Keratinocyte (primary cell): ENCODE measurements at regions not wholly inside any gene's neighbourhood (a gene's known extent, or its start where the extent isn't known, plus 50 kb on each side); places are given as distances from the start of the nearest gene placed in this dataset.

Experiments
- DNase-seq: peaks from one replicate; pipeline ENCODE4 v3.0.0-alpha.2; 2011; ENCODE audit warnings: low read depth, missing footprints, low spot score
- FAIRE-seq: peaks from 2 replicates; lab custom pipeline; 2011; peaks lifted over from hg19 to GRCh38; lab: Jason Lieb, UNC
- H2AFZ ChIP-seq: 2 replicates; pipeline ENCODE4 v1.6.0; 2012; ENCODE audit warnings: low read length, control low read depth, inconsistent platforms; ENCODE audit not compliant: control insufficient read depth
- H3K27ac ChIP-seq: 2 replicates; pipeline ENCODE4 v1.5.1; 2011; ENCODE audit warnings: low read length; ENCODE audit not compliant: control insufficient read depth, insufficient read depth
- H3K27me3 ChIP-seq: 3 replicates; pipeline ENCODE4 v1.6.0; 2011; ENCODE audit warnings: low read length; ENCODE audit not compliant: control insufficient read depth, insufficient read depth; ENCODE audit errors: extremely low read depth
- H3K36me3 ChIP-seq, 2 experiments: 2 replicates in 1 of 2; 3 replicates in 1 of 2; pipeline ENCODE4 v1.5.1; 2011; ENCODE audit warnings: low read length in 2 of 2, mild to moderate bottlenecking in 1 of 2; ENCODE audit not compliant: control insufficient read depth in 2 of 2, insufficient read depth in 2 of 2; ENCODE audit errors: extremely low read depth in 1 of 2
- H3K4me1 ChIP-seq: 3 replicates; pipeline ENCODE4 v1.5.1; 2011; ENCODE audit warnings: low read length; ENCODE audit not compliant: control insufficient read depth, insufficient read depth; ENCODE audit errors: extremely low read depth
- H3K4me2 ChIP-seq: 3 replicates; pipeline ENCODE4 v1.6.0; 2011; ENCODE audit warnings: low read depth, low read length; ENCODE audit not compliant: control insufficient read depth, insufficient read depth; ENCODE audit errors: extremely low read depth
- H3K4me3 ChIP-seq, 3 experiments: fragments of 200-600 bp in 1 of 3; sonication (generic) in 1 of 3; 2 replicates in 2 of 3; 3 replicates in 1 of 3; pipeline ENCODE4 v1.5.1; 2011 to 2016; ENCODE audit warnings: low read length in 3 of 3, mild to moderate bottlenecking in 3 of 3, control low read depth in 2 of 3, inconsistent platforms in 1 of 3, low read depth in 1 of 3, mixed read lengths in 1 of 3, mixed run types in 1 of 3, moderate library complexity in 1 of 3; ENCODE audit not compliant: control insufficient read depth in 2 of 3, insufficient read depth in 2 of 3; ENCODE audit errors: extremely low read depth in 1 of 3
- H3K79me2 ChIP-seq: 2 replicates; pipeline ENCODE4 v1.6.0; 2012; ENCODE audit warnings: low read length; ENCODE audit not compliant: control insufficient read depth, insufficient read depth
- H3K9ac ChIP-seq: 3 replicates; pipeline ENCODE4 v1.6.0; 2011; ENCODE audit warnings: low read length; ENCODE audit not compliant: control insufficient read depth, insufficient read depth; ENCODE audit errors: extremely low read depth
- H3K9me1 ChIP-seq: 3 replicates; pipeline ENCODE4 v1.6.0; 2011; ENCODE audit warnings: low read length; ENCODE audit not compliant: control insufficient read depth, insufficient read depth; ENCODE audit errors: extremely low read depth
- H3K9me3 ChIP-seq: 2 replicates; pipeline ENCODE4 v1.5.1; 2012; ENCODE audit warnings: low read depth, low read length; ENCODE audit not compliant: control insufficient read depth
- H4K20me1 ChIP-seq: 3 replicates; pipeline ENCODE4 v1.6.0; 2011; ENCODE audit warnings: low read length; ENCODE audit not compliant: control insufficient read depth, insufficient read depth; ENCODE audit errors: extremely low read depth
- CTCF ChIP-seq, 3 experiments: IDR thresholded peaks in 1 of 3; conservative IDR thresholded peaks in 1 of 3; optimal IDR thresholded peaks in 1 of 3; 2 replicates in 2 of 3; 3 replicates in 1 of 3; pipeline versions ENCODE3 to v1.5.1; 2011; ENCODE audit warnings: low read length in 3 of 3, mild to moderate bottlenecking in 3 of 3, moderate library complexity in 2 of 3, control low read depth in 1 of 3, inconsistent platforms in 1 of 3; ENCODE audit not compliant: insufficient read depth in 2 of 3; ENCODE audit errors: extremely low read depth in 1 of 3
- EZH2 ChIP-seq: IDR thresholded peaks from one replicate; pipeline ENCODE4 v1.6.1; 2012; ENCODE audit warnings: inconsistent platforms, mild to moderate bottlenecking, low read length, moderate library complexity
- dilution Hi-C: fragments of 300-500 bp; cut with MboI; formaldehyde crosslinking; loops from one replicate; pipeline ENCODE4 v1.7.0; 2020; ENCODE audit warnings: low sequenced_read_pairs; ENCODE audit not compliant: extremely low pct_ligation_motif_present

- TF ChIP-seq CTCF (optimal IDR thresholded peaks at IDR 0.05 in 1 of 3, IDR thresholded peaks at IDR 0.05 in 1 of 3, conservative IDR thresholded peaks at IDR 0.05 in 1 of 3; ENCODE audit: extremely low read depth in 1 of 3, insufficient read depth in 2 of 3, low read length in 3 of 3) (no peak), EZH2 (no peak)
- FAIRE-seq: no peak
- dilution Hi-C loops: no loop called here
- H3K9ac ChIP-seq: no peak overlapping the region
- peaks cover 7% of the 10 kb centered on the region for H3K27me3 ChIP-seq
- H3K79me2 ChIP-seq: no peaks in the 10 kb centered on the region
- H3K9me3 ChIP-seq: no peaks in the 10 kb centered on the region
- no peak overlapping the region for H3K27ac ChIP-seq
- H3K36me3 ChIP-seq: no peaks in the 10 kb centered on the region
- H3K4me3 ChIP-seq: no peak overlapping the region
- no peak overlapping the region for H3K4me2 ChIP-seq
- no peak for DNase-seq
- H2AFZ ChIP-seq: no peak overlapping the region
- no peaks in the 10 kb centered on the region for H3K9me1 ChIP-seq
- H3K4me1 ChIP-seq: no peaks in the 10 kb centered on the region
- no peaks in the 10 kb centered on the region for H4K20me1 ChIP-seq
Measured at GRCh38 chr9:95750725-95751519, 124.6 kb upstream of the ERCC6L2 start.

GRCh38 chr9:95749493-95749892 lies 126.0 kb upstream of the ERCC6L2 start:
- Histone ChIP-seq H3K27ac (no peak overlapping the region), H3K4me2 (no peak overlapping the region), H3K4me1 (no peaks in the 10 kb centered on the region), H3K4me3 (no peak overlapping the region), H3K27me3 (peaks cover 7% of the 10 kb centered on the region), H3K9me3 (no peaks in the 10 kb centered on the region), H4K20me1 (no peaks in the 10 kb centered on the region), H3K79me2 (no peaks in the 10 kb centered on the region), H3K9ac (no peak overlapping the region), H3K9me1 (no peaks in the 10 kb centered on the region), H3K36me3 (no peaks in the 10 kb centered on the region), H2AFZ (no peak overlapping the region)
- DNase-seq (no peak), FAIRE-seq (no peak)
- TF ChIP-seq CTCF (optimal IDR thresholded peaks at IDR 0.05 in 1 of 3, IDR thresholded peaks at IDR 0.05 in 1 of 3, conservative IDR thresholded peaks at IDR 0.05 in 1 of 3; ENCODE audit: extremely low read depth in 1 of 3, insufficient read depth in 2 of 3, low read length in 3 of 3) (no peak), EZH2 (no peak)
- dilution Hi-C loops: no loop called here
